NCI-H2227 (cell line): ENCODE measurements at regions not wholly inside any gene's neighbourhood (a gene's known extent, or its start where the extent isn't known, plus 50 kb on each side); places are given as distances from the start of the nearest gene placed in this dataset.
"Not testable (repeated sequence)": the region's sequence is repeated elsewhere in the genome, so short reads cannot be mapped to it uniquely, and the experiment has no call there.

Source experiments
- DNase-seq: peaks from one replicate; lab custom pipeline; 2025; ENCODE audit not compliant: unreplicated experiment; lab: John Stamatoyannopoulos, UW

DNA sequence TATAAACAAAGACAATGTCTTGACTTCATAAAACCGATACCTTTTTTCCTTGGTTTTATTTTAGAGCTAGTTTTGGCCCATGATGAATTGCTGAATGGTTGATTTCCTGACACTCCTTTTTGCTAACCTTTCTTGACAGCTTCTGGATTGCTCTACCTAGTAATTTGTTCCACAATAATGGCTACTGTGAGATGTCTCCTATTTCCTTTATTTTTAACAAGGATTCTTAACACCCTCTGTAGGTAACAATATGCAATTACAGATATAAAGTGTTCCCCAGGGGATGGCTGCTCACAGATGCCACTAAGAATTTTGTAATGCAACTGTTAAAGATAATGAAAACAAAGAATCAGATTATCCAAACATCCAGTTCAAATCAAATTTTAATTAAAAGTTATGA is 100.8 kb upstream of the ATP5MC3 start:
- DNase-seq = peak; percentile 83

DNA sequence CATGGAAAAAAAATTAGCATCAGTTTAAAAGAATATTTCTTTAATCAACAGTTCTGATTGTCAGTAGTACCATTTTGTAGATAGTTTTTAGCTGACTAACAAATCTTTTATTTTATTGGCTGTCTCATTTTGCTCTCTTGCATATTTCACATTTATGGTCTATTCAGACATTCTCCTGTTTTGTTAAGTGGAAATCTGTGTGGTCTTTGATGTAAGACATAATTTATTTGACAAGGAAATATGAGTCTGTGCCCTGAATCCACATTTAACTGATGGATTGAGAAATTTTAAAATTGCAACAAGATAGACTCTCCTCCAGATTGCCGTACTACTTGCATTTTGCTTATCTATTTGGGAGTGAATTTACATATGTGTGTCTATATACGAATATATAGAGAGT is 96.3 kb upstream of the ATP5MC3 start:
- DNase-seq = no peak

DNA sequence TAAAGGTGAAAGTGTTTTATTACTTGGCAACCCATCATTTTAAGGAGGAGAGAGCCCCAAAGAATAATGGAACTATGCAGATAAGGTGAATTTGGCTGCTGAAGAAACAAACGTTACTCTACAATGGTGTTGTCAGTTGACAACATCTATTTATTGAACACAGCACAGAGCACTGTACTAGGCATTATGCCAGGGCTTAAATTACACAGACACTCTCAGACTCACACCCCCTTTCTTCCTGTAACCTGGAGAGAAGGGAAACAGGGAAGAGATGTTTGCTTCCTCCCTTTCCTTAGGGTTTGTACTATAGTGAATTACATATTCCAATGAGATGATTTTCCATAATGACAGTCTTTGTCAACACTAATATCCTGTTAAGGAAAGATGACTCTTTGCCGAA is 94.0 kb upstream of the ATP5MC3 start:
- peak; percentile 17 for DNase-seq

DNA sequence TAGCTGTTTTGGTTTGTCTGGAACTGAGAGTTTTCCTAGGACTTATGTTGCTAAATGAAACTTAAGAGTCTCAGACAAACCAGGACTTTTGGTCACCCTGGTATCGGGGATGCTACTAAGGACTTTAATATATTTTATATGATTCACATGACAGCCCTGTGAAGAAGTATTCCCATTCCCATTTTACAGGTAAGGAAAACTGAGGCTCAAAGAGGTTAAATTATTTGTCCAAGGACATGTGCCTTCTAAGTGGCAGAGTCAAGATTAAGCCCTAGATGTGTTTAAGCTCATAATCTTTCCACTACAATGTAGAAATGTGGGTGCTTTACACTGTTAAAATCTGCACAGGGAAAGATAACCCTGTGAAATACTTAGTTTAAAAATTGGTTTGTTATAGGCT is 77.7 kb upstream of the ATP5MC3 start:
- DNase-seq = no peak

DNA sequence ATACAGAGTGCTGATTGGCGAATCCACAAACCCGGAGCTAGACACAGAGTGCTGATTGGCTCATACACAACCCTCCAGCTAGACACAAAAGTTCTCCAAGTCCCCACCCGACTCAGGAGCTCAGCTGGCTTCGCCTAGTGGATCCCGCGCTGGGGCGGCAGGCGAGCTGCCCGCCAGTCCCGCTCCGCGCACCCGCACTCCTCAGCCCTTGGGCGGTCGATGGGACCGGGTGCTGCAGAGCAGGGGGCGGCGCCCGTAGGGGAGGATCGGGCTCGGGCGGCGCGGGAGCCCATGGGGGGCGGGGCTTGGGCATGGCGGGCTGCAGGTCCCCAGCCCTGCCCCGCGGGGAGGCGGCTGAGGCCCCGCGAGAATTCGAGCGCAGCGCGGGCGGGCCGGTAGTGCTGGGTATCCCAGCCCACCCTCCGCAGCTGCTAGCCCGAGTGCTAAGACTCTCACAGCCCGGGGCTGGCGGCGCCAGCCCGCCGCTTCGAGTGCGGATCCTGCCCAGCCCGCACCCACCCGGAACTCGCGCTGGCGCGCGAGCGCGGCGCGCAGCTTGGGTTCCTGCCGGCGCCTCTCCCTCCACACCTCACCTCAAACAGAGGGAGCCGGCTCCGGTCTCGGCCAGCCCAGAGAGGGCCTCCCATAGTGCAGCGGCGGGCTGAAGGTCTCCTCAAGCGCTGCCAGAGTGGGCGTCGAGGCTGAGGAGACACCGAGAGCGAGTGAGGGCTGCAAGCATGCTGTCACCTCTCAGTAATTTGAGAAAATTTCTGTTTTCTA is 75.5 kb upstream of the ATP5MC3 start:
- DNase-seq = no peak

DNA sequence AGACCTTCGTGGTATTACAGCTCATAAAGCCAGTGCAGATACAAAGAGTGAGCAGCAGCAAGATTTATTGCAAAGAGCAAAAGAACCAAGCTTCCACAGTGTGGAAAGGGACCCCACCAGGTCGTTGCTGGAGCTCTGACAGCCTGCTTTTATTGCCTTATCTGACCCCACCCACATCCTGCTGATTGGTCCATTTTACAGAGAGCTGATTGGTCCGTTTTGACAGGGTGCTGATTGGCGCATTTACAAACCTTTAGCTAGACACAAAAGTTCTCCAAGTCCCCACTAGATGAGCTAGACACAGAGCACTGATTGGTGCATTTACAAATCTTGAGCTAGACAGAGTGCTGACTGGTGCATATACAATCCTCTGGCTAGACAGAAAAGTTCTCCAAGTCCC is 74.9 kb upstream of the ATP5MC3 start:
- not testable (repeated sequence) for DNase-seq

DNA sequence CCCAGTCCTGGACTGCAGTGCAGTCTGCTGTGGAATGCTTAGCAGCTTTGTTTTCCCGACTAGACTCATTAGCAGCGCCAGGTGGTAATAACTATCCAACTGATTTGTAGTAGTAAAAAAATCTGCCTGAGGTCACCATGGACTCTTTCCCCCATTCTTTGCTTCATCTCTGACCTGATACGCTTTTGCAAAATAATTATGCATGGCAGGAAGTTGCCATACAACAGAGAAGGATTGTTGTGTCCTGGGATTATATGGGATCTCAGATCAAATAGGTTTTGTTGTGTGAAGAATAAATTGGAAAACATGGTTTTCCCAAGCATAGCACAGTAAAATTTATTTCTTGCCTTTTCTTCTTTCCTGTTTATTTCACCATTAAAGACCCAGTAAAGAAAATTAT is 72.4 kb upstream of the ATP5MC3 start:
- no peak for DNase-seq

DNA sequence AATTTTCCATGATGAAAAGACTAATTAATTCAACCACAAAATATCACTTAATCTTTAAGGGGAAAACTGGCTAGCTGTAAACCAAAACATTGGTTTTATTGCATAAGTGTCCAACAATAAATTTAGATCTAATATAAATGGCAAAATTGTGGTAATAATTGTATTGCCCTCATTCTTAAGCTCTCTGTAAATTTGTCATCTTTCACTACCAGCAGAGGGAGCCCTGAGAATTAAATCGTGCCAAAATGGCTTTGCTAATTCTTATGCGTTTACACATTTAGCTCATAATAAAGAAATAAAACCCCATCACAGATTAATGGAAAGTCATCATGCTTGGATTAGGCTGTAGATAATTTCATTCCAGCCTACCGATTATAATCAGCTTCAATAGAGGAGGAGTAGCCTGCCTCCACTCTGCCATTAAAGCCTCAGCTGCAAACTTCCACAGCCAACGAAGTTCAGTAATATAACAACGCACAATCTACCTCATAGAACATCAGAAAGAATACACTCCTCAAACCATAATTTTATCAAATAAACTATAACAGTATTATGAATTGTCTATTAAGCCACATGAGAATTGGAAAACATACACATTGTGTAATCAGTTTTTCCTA is 70.0 kb upstream of the ATP5MC3 start:
- peak; percentile 67 for DNase-seq

DNA sequence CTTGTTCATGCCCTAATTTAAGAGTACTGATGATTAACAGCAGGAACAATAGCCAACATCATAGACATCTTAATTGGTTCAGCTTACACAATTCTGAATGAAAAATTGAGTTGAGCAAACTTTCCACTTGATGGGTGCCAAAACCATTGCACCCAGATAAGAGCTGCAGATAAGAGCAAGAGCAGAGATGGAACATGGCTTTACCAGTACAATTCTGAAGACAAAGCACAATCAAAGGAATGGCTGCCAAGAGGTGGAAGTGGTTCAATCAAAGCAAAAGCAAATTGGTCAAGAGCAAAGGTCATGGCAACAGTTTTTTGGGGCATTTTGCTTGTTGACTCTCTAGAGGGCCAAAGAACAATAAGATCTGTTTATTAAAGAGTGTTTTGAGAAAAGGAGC is 65.6 kb upstream of the ATP5MC3 start:
- no peak for DNase-seq

DNA sequence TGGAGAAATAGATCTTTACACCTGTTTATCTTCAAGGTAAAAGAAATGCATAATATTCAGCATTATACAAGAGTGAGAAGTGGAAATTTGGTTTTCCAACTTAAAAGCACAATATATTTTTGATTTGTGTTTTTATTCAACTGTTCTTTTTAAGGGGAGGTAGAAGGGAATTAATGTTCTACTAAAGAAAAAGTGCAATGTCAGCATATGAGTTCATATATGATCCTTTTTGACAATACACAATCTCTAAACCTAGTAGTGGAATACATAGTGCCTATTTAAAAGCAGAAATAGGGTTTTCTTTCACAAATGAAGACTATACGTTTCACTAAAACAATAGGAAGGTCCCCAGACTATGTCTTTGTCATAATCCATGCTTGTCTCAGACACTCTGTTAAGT is 63.2 kb upstream of the ATP5MC3 start:
- no peak for DNase-seq

DNA sequence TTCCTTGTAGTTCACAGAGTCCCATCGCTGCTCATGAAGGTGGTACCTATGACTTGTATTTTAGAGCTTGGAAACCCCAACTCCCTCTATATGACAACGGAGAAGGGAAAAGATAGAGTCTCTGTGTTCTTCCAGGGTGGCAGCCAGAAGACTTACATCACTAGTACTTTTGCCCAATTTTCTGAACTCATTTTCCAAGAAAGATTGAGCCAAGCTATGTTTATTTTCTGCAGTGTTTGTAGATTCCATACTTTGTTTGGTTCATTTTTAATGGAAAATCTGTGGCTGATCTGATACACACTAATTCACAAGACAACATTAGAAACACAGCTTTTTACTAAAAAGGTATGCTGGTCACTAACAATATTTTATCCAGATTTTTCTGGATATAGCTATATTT is 60.2 kb upstream of the ATP5MC3 start:
- no peak for DNase-seq

DNA sequence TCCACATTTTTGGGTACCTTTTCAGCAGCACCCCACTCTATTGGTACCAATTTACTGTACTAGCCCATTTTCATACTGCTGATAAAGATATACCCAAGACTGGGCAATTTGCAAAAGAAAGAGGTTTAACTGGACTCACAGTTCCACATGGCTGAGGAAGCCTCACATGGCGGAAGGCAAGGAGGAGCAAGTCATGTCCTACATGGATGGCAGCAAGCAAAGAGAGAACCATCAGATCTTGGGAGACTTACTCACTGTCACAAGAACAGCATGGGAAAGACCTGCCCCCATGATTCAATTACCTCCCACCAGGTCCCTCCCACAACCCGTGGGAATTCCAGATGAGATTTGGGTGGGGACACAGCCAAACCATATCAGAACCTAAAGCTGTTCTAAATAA is 58.5 kb upstream of the ATP5MC3 start:
- DNase-seq = not testable (repeated sequence)

DNA sequence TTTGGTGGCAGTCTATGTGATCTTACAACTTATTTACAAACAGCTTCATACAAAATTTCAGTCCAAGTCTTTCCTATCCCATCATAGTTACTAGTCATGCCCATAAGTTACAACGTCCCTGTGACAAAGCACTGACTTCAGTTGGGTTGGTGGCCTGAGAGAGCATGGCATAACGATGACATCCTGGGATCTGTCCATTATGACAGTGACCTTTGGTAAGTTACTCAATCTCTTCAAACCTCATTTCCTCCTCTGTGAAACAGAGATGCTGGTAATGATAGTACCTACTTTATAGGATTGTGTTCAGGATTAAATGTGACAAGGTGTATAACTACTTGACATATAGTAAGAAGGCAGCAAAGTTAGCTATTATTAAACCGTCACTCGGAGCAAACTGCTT is 55.4 kb upstream of the ATP5MC3 start:
- no peak for DNase-seq

DNA sequence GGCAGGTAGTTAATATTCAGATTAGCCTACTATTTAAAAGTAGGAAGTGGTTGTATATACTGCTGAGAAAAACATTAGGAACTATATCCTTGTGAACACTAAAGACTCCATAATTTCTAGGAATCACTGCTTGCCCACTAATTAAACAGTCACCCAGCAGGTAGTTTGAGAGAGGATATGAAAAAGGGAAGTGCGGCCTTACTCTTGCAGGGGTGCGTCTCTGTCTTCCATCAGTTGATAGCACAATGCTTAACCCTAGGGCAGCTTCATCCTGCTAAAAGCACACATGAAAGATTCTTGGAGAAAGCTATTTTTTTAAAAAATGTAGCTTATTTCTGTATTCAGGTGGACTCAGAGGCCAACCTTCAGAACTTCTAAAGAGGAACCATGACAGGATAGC is 53.1 kb upstream of the ATP5MC3 start:
- DNase-seq = no peak

DNA sequence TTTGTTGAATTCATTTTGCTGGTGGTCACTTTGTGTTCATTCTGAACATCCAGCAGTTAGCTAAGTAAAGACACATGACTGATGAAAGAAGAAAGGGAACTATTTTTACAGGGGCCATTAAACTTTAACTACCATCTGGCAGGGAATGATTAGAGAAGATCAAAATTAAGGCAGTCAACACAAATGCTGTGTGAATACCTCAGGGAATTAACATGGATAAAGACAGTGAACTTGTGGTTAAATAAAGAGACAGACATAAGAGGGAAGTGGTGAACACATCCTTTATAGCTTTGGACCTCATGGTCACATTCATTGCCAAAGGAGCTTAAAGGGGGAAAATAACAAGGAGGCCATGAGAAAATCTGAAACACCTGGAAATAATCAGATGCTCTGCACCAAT is 52.6 kb upstream of the ATP5MC3 start:
- no peak for DNase-seq

DNA sequence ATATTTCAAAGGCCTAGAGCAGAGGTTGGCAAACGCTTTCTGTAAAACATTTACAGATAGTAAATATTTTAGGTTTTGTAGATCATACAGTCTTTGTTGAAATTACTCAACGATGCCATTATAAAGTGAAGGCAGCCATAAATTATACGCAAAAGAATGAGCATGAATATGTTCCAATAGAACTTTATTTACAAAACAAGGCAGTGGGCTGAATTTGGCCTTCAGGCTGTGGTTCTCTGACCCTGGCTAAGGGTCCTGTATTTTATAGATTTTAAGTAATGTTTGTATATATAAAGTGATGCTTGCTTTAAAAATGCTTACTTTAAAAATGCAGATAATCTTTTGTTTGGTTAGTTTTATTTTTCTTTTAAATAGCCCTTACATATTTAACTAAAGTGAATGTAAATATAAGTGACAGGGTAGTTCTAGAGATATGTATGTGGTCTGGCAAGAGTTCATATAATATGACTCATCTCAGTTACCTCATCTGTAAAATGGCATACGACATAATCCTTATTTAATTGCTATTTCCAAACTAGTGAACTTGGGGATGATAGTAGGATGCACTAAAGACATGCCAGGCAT is 51.7 kb upstream of the ATP5MC3 start:
- no peak for DNase-seq
